ENCODE measurements at regions not wholly inside any gene's neighbourhood (a gene's known extent, or its start where the extent isn't known, plus 50 kb on each side); places are given as distances from the start of the nearest gene placed in this dataset.

DNA sequence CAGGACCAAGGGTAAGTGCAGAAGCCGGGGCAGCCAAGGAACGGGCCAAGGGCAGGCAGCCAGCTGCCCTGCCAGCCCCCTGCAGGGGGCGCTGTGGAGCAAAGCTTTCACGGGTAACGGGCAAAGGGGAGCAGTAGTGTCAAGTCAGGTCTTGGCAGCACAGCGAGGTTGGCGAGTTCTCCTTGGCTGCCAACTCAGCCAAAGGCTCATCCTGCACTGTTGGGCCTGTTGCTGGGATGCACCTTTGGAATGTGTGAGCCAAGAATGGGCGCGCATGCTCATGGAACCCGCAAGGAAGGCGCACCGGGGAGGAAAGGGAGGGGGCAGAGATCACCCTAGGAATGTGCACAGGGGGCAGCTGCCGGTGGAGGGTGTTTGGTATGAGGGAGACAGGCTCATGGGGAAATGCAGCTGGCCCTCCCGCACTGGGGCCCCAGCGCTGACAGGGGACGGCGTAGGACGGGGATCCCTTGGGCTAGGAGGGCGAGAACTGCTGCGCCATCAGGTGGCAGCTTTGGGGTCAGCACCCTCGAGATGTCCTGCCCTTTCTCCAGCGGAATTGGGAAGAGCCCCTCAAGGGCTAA, 138.0 kb downstream of the ASCL4 start:
- Histone ChIP-seq H3K4me2 (ENCODE audit: low read length) (no peak overlapping the region), H3K4me1 (ENCODE audit: insufficient read depth, low read length, poor library complexity, severe bottlenecking) (no peaks in the 10 kb centered on the region), H3K79me2 (ENCODE audit: insufficient read depth, low read depth, low read length) (no peaks in the 10 kb centered on the region), H4K20me1 (ENCODE audit: insufficient read depth, low read length) (no peaks in the 10 kb centered on the region), H3K36me3 (ENCODE audit: insufficient read depth, low read length) (no peaks in the 10 kb centered on the region), H3K4me3 (ENCODE audit: low read depth, low read length, poor library complexity, severe bottlenecking) (no peak overlapping the region), H3K9me2 (ENCODE audit: insufficient read depth, low read length) (no peaks in the 10 kb centered on the region), H2AFZ (ENCODE audit: low read length) (no peak overlapping the region), H3K27ac (ENCODE audit: low read depth, low read length, poor library complexity, severe bottlenecking) (no peak overlapping the region), H3K9me3 (ENCODE audit: low read length) (no peaks in the 10 kb centered on the region)
- CTCF ChIA-PET (ENCODE audit: unreplicated experiment) = no interaction called here
- intact Hi-C loops (cut with micrococcal nuclease; ENCODE audit: unreplicated experiment) = loop anchor here (10.0 kb wide), 2 partner anchors 282 to 602 kb away; partner anchors contain the start of gene FICD
- POLR2A ChIA-PET = no interaction called here
- TF ChIP-seq EZH2phosphoT487 (IDR thresholded peaks at IDR 0.05; ENCODE audit: borderline replicate concordance, low read depth, low read length) (no peak), CTCF (conservative IDR thresholded peaks at IDR 0.05; ENCODE audit: low read length) (peak; percentile 78)
- BruUV-seq (replicated peaks) = no TSS peak
- DNase-seq (ENCODE audit: low spot score) = peak; percentile 14

DNA sequence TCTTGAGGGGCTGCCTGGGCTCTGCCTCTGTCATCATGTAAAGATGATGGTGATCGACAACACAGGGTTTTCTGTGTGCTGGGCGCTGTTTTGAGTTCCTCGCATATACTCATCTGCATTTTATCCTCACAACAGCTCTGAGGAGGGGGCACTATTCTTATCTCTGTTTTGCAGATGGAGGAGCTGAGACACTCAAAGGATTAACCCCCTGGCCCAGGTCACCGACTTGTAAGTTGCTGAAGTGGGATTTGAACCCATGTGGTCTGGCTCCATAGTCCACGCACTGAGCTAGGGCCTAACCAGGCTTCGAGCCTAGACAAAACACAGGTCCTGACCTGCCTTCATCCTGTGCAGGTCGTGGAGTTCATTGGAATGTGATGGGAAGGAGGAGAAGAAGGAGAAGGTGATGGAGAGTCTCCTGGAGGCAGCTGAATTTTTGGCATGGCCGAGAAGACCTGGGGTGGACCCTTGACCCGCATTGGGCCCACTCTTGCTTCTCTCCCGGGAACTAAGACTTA, 140.0 kb downstream of the ASCL4 start:
- no peak for DNase-seq (ENCODE audit: low spot score)
- Histone ChIP-seq H3K27ac (ENCODE audit: low read depth, low read length, poor library complexity, severe bottlenecking) (no peak overlapping the region), H2AFZ (ENCODE audit: low read length) (no peak overlapping the region), H3K4me2 (ENCODE audit: low read length) (no peak overlapping the region), H3K36me3 (ENCODE audit: insufficient read depth, low read length) (no peaks in the 10 kb centered on the region), H3K9me2 (ENCODE audit: insufficient read depth, low read length) (no peaks in the 10 kb centered on the region), H4K20me1 (ENCODE audit: insufficient read depth, low read length) (no peaks in the 10 kb centered on the region), H3K4me3 (ENCODE audit: low read depth, low read length, poor library complexity, severe bottlenecking) (no peak overlapping the region), H3K9me3 (ENCODE audit: low read length) (no peaks in the 10 kb centered on the region), H3K79me2 (ENCODE audit: insufficient read depth, low read depth, low read length) (no peaks in the 10 kb centered on the region), H3K4me1 (ENCODE audit: insufficient read depth, low read length, poor library complexity, severe bottlenecking) (no peaks in the 10 kb centered on the region)
- CTCF ChIA-PET (ENCODE audit: unreplicated experiment) = no interaction called here
- no TSS peak for BruUV-seq (replicated peaks)
- POLR2A ChIA-PET = no interaction called here
- intact Hi-C loops (cut with micrococcal nuclease; ENCODE audit: unreplicated experiment) = loop anchor here (10.0 kb wide), 2 partner anchors 280 to 600 kb away; partner anchors contain the start of gene FICD
- TF ChIP-seq EZH2phosphoT487 (IDR thresholded peaks at IDR 0.05; ENCODE audit: borderline replicate concordance, low read depth, low read length) = no peak
- no peak for TF ChIP-seq CTCF (conservative IDR thresholded peaks at IDR 0.05; ENCODE audit: low read length)
